ENCODE measurements at regions not wholly inside any gene's neighbourhood (a gene's known extent, or its start where the extent isn't known, plus 50 kb on each side); places are given as distances from the start of the nearest gene placed in this dataset.
"Not testable (repeated sequence)": the region's sequence is repeated elsewhere in the genome, so short reads cannot be mapped to it uniquely, and the experiment has no call there.

- no peak for DNase-seq (ENCODE audit: low read depth in 1 of 2, low spot score in 1 of 2)
Observed at GRCh38 chr5:166083183-166083959, 2208.1 kb upstream of the WWC1 start.

- no peak for DNase-seq (ENCODE audit: low read depth in 1 of 2, low spot score in 1 of 2)
Observed at GRCh38 chr5:166086568-166086967, 2204.9 kb upstream of the WWC1 start.

- DNase-seq (ENCODE audit: low read depth in 1 of 2, low spot score in 1 of 2): no peak
Observed at GRCh38 chr5:166088389-166089039, 2202.9 kb upstream of the WWC1 start.

- no peak for DNase-seq (ENCODE audit: low read depth in 1 of 2, low spot score in 1 of 2)
Observed at GRCh38 chr5:166091931-166092330, 2199.5 kb upstream of the WWC1 start.

- DNase-seq (ENCODE audit: low read depth in 1 of 2, low spot score in 1 of 2): no peak
Observed at GRCh38 chr5:166093312-166093711, 2198.1 kb upstream of the WWC1 start.

- no peak for DNase-seq (ENCODE audit: low read depth in 1 of 2, low spot score in 1 of 2)
Observed at GRCh38 chr5:166102947-166103346, 2188.5 kb upstream of the WWC1 start.

- DNase-seq (ENCODE audit: low read depth in 1 of 2, low spot score in 1 of 2): no peak
Observed at GRCh38 chr5:166111021-166111420, 2180.4 kb upstream of the WWC1 start.

GRCh38 chr5:166117072-166118066 is 2174.1 kb upstream of the WWC1 start:
- DNase-seq (ENCODE audit: low read depth in 1 of 2, low spot score in 1 of 2): no peak

GRCh38 chr5:166119506-166119905 is 2171.9 kb upstream of the WWC1 start:
- DNase-seq (ENCODE audit: low read depth in 1 of 2, low spot score in 1 of 2): no peak

GRCh38 chr5:166123717-166124116 is 2167.7 kb upstream of the WWC1 start:
- DNase-seq (ENCODE audit: low read depth in 1 of 2, low spot score in 1 of 2): no peak

- no peak for DNase-seq (ENCODE audit: low read depth in 1 of 2, low spot score in 1 of 2)
Observed at GRCh38 chr5:166127766-166128570, 2163.5 kb upstream of the WWC1 start.

GRCh38 chr5:166145107-166145506 is 2146.3 kb upstream of the WWC1 start:
- not testable (repeated sequence) for DNase-seq (ENCODE audit: low read depth in 1 of 2, low spot score in 1 of 2)

- no peak for DNase-seq (ENCODE audit: low read depth in 1 of 2, low spot score in 1 of 2)
Observed at GRCh38 chr5:166163996-166164610, 2127.3 kb upstream of the WWC1 start.

GRCh38 chr5:166165596-166165995 is 2125.8 kb upstream of the WWC1 start:
- no peak for DNase-seq (ENCODE audit: low read depth in 1 of 2, low spot score in 1 of 2)

GRCh38 chr5:166166071-166166470 is 2125.4 kb upstream of the WWC1 start:
- DNase-seq (ENCODE audit: low read depth in 1 of 2, low spot score in 1 of 2): no peak

- no peak for DNase-seq (ENCODE audit: low read depth in 1 of 2, low spot score in 1 of 2)
Observed at GRCh38 chr5:166172597-166172996, 2118.8 kb upstream of the WWC1 start.

- no peak for DNase-seq (ENCODE audit: low read depth in 1 of 2, low spot score in 1 of 2)
Observed at GRCh38 chr5:166178411-166179080, 2112.9 kb upstream of the WWC1 start.

GRCh38 chr5:166185185-166185584 is 2106.3 kb upstream of the WWC1 start:
- no peak for DNase-seq (ENCODE audit: low read depth in 1 of 2, low spot score in 1 of 2)

GRCh38 chr5:166188501-166189325 is 2102.7 kb upstream of the WWC1 start:
- no peak for DNase-seq (ENCODE audit: low read depth in 1 of 2, low spot score in 1 of 2)
